EL (cell line): ENCODE measurements at regions not wholly inside any gene's neighbourhood (a gene's known extent, or its start where the extent isn't known, plus 50 kb on each side); places are given as distances from the start of the nearest gene placed in this dataset.

Experiments used
- DNase-seq: peaks from one replicate; pipeline ENCODE4 v3.0.0-alpha.2; 2016

GRCh38 chr2:15869396-15869795, 71.0 kb upstream of the MYCN start:
- no peak for DNase-seq

- no peak for DNase-seq
These were observed 70.5 kb upstream of the MYCN start for GRCh38 chr2:15869871-15870270.

- no peak for DNase-seq
These were observed 69.8 kb upstream of the MYCN start for GRCh38 chr2:15870565-15870964.

- DNase-seq = no peak
These were observed 69.0 kb upstream of the MYCN start for GRCh38 chr2:15871239-15871783.

- no peak for DNase-seq
These were observed 67.5 kb upstream of the MYCN start for GRCh38 chr2:15872854-15873253.

GRCh38 chr2:15874321-15874720, 66.0 kb upstream of the MYCN start:
- DNase-seq = no peak

GRCh38 chr2:15874854-15875804, 65.2 kb upstream of the MYCN start:
- DNase-seq = no peak

- DNase-seq = no peak
These were observed 64.2 kb upstream of the MYCN start for GRCh38 chr2:15875969-15876705.

- no peak for DNase-seq
These were observed 59.9 kb upstream of the MYCN start for GRCh38 chr2:15880226-15881119.

- DNase-seq = no peak
These were observed 59.3 kb upstream of the MYCN start for GRCh38 chr2:15881120-15881433.

- no peak for DNase-seq
These were observed 58.7 kb upstream of the MYCN start for GRCh38 chr2:15881676-15882075.

GRCh38 chr2:15882761-15883497, 57.4 kb upstream of the MYCN start:
- no peak for DNase-seq

- DNase-seq = no peak
These were observed 56.7 kb upstream of the MYCN start for GRCh38 chr2:15883684-15884083.

GRCh38 chr2:15884790-15885189, 55.6 kb upstream of the MYCN start:
- no peak for DNase-seq

GRCh38 chr2:15886231-15886630, 54.1 kb upstream of the MYCN start:
- no peak for DNase-seq

GRCh38 chr2:15889442-15890123, 50.8 kb upstream of the MYCN start:
- DNase-seq = no peak

- DNase-seq = no peak
These were observed 50.1 kb upstream of the MYCN start for GRCh38 chr2:15890124-15890754.
